Peyer's patch (tissue), 4 donors: ENCODE measurements at regions not wholly inside any gene's neighbourhood (a gene's known extent, or its start where the extent isn't known, plus 50 kb on each side); places are given as distances from the start of the nearest gene placed in this dataset.
"Not testable (repeated sequence)": the region's sequence is repeated elsewhere in the genome, so short reads cannot be mapped to it uniquely, and the experiment has no call there.

ENCODE experiments used
- POLR2A ChIP-seq, 2 donors: fragments of 450-650 bp; IDR thresholded peaks; one replicate each; pipeline ENCODE4 v1.5.1; 2017; ENCODE audit warnings: antibody characterized with exemption in 2 of 2, mild to moderate bottlenecking in 2 of 2, moderate library complexity in 2 of 2
- TF ChIP-seq, protein P1 (sequence below), 6 experiments: fragments of 450-650 bp in 4 of 6; fragments of 200-600 bp in 2 of 6; sonication (generic) in 1 of 6; IDR thresholded peaks; one replicate each; pipeline ENCODE4 v1.5.1; 2017 to 2019; ENCODE audit warnings: antibody characterized with exemption in 6 of 6, mild to moderate bottlenecking in 3 of 6, moderate library complexity in 1 of 6

DNA sequence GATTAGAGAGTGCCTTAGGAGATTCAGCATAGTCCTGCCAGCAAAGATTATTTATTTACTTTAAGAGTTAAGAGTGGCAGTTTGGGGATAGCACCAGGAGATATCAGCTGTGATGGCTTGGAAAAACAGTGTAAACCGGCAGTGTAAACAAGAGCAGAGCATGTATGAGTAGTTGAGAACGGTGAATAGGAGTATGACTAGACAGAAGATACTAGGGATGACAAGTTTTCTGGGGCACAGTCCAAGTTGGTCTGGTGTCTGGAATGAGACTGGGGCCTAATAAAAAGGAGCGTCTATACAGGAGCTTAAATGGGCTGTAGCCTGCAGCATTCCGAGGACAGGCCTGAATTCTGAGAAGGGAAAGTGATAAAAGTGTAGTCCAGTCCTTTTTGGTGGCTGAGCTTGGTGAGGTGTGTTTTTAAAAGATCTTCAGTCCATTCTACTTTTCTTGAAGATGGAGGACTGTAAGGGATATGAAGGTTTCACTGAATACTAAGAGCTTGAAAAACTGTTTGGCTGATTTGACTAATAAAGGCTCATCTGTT lies 117.8 kb downstream of the TLR5 start:
- TF ChIP-seq, protein P1, sequence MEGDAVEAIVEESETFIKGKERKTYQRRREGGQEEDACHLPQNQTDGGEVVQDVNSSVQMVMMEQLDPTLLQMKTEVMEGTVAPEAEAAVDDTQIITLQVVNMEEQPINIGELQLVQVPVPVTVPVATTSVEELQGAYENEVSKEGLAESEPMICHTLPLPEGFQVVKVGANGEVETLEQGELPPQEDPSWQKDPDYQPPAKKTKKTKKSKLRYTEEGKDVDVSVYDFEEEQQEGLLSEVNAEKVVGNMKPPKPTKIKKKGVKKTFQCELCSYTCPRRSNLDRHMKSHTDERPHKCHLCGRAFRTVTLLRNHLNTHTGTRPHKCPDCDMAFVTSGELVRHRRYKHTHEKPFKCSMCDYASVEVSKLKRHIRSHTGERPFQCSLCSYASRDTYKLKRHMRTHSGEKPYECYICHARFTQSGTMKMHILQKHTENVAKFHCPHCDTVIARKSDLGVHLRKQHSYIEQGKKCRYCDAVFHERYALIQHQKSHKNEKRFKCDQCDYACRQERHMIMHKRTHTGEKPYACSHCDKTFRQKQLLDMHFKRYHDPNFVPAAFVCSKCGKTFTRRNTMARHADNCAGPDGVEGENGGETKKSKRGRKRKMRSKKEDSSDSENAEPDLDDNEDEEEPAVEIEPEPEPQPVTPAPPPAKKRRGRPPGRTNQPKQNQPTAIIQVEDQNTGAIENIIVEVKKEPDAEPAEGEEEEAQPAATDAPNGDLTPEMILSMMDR (IDR thresholded peaks at IDR 0.05), result not testable (repeated sequence)
- TF ChIP-seq POLR2A (IDR thresholded peaks at IDR 0.05), result not testable (repeated sequence)
